D721Med (cell line): ENCODE measurements at regions not wholly inside any gene's neighbourhood (a gene's known extent, or its start where the extent isn't known, plus 50 kb on each side); places are given as distances from the start of the nearest gene placed in this dataset.
"Not testable (repeated sequence)": the region's sequence is repeated elsewhere in the genome, so short reads cannot be mapped to it uniquely, and the experiment has no call there.

Experiments used
- DNase-seq: peaks from one replicate; pipeline ENCODE4 v3.0.0; 2011; ENCODE audit warnings: low spot score; ENCODE audit not compliant: insufficient read length
- FAIRE-seq: peaks from 2 replicates; lab custom pipeline; 2011; peaks lifted over from hg19 to GRCh38; lab: Jason Lieb, UNC
- TF ChIP-seq, protein P1 (sequence below): IDR thresholded peaks from 2 replicates; pipeline ENCODE4 v1.5.1; 2012; ENCODE audit warnings: mild to moderate bottlenecking, control low read depth; ENCODE audit not compliant: insufficient read depth; ENCODE audit errors: missing control alignments

DNA sequence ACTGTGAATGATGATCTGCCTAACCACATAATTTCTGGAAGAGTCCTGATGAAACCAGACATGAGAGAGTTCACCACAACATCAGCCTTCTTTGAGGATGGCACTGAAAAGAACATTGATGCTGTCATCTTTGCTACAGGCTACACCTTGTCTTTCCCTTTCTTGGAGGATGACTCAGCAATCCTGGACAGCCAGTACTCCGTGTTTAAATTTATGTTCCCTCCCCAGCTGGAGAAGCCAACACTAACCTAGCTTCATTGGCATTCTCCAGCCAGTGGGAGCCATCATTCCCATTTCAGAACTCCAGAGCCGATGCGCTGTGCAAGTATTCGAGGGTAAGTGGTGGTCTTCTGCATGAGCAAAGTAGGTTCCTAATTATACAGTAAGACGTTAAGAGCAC lies 164.1 kb upstream of the POGK start:
- TF ChIP-seq, protein P1, sequence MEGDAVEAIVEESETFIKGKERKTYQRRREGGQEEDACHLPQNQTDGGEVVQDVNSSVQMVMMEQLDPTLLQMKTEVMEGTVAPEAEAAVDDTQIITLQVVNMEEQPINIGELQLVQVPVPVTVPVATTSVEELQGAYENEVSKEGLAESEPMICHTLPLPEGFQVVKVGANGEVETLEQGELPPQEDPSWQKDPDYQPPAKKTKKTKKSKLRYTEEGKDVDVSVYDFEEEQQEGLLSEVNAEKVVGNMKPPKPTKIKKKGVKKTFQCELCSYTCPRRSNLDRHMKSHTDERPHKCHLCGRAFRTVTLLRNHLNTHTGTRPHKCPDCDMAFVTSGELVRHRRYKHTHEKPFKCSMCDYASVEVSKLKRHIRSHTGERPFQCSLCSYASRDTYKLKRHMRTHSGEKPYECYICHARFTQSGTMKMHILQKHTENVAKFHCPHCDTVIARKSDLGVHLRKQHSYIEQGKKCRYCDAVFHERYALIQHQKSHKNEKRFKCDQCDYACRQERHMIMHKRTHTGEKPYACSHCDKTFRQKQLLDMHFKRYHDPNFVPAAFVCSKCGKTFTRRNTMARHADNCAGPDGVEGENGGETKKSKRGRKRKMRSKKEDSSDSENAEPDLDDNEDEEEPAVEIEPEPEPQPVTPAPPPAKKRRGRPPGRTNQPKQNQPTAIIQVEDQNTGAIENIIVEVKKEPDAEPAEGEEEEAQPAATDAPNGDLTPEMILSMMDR = no peak
- FAIRE-seq (no peak), DNase-seq (no peak)

DNA sequence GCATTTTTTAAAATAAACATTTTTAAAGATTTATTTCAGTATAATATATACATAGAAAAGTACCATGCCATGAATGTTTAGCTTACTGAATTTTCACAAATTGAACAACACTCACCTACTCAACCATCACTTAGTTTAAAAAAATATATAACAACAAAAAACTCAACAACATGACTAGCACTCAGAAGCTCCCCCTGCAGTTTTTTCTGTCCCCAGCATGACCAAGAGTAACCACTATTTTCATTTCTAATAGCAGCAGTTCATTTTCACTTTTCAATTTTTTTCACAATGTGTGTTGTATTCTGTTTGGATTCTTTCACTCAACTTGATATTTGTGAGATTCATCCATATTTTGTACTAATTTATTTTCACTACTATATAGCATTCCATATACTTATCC lies 162.3 kb upstream of the POGK start:
- no peak for FAIRE-seq
- DNase-seq = no peak
- TF ChIP-seq, protein P1 = no peak

DNA sequence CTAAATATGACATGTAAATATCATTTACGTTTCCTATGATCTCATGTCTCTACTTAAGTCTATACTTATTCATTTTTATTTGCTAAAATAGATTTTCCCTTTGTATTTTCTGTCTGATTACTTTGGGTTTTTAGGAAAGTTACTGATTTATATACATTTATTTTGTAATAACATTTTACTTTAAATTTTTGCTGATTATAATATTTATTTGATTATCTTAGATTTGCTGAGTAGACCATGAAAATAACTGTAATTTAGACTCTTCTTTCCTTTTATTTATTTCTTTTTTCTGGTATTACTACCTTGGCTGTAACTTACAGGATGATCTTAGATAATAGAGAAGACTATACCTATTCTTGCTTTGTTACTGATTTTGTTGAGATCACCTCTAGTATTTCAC lies 159.9 kb upstream of the POGK start:
- DNase-seq (no peak), FAIRE-seq (no peak)
- TF ChIP-seq, protein P1 = no peak

DNA sequence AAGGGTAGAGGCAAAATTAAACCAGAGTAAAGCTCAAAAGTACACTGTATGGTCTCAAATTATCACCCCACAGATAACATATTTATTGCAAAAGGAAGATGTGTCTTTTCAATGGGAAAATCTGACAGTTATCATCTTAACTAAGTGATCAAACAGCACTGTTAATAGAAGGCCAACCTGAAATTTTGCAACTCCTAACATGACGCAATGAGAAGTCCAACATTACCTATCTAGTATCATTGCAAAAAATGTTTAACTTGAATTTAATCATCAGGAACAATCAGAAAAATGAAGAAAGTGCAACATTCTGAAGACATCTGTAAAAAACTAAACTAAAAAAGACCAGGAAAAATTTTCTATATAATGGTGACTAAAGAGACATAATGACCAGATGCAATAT lies 156.7 kb upstream of the POGK start:
- DNase-seq = no peak
- TF ChIP-seq, protein P1 = no peak
- peak; percentile 73 for FAIRE-seq

DNA sequence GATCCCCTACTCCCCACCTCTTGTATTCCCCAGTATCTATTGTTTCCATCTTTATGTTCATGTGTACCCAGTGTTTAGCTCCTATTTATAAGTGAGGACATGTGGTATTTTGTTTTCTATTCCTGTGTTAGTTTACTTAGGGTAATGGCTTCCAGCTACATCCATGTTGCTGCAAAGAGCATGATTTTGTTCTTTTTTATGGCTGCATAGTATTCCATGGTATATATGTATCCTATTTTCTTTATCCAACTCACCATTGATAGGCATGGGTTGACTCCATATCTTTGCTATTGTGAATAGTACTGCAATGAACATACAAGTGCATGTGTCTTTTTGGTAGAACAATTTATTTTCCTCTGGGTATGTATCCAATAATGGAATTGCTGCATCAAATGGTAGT lies 154.6 kb upstream of the POGK start:
- not testable (repeated sequence) for DNase-seq
- FAIRE-seq = peak; percentile 80

DNA sequence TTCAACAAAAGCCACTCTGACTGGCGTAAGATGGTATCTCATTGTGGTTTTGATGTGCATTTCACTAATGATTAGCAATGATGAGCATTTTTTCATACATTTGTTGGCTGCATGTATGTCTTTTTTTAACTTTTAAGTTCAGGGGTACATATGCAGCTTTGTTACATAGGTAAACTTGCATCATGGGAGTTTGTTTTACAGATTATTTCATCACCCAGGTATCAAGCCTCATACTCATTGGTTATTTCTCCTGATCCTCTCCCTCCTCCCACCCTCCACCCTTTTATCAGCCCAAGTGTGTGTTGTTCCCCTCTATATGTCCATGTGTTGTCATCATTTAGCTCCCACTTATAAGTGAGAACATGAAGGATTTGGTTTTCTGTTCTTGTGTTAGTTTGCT lies 154.1 kb upstream of the POGK start:
- no peak for DNase-seq
- TF ChIP-seq, protein P1 = no peak
- no peak for FAIRE-seq

DNA sequence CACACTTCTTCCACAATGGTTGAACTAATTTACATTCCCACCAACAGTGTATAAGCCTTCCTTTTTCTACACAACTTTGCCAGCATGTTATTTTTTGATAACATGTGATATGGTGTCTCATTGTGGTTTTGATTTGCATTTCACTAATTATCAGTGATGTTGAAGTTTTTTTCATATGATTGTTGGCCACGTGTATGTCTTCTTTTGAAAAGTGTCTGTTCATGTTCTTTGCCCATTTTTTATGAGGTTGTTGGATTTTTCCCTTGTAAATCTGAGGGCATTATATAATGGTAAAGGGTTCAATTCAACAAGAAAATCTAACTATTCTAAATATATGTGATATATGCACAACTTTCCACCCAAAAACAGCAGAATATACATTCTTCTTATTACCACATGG lies 153.4 kb upstream of the POGK start:
- peak; percentile 6 for FAIRE-seq
- DNase-seq = not testable (repeated sequence)

DNA sequence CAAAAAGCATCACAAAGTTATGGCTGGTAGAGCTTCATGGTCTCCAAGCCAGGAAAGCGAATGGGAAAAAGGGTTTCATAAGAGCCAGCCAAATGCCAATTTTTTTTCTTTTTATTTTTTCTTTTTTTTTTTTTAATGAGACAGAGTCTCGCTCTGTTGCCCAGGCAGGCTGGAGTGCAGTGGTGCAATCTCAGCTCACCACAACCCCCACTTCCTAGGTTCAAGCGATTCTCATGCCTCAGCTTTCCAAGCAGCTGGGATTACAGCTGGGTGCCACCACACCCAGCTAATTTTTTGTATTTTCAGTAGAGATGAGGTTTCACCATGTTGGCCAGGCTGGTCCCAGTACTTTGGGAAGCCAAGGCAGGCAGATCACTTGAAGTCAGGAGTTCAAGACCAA lies 148.7 kb upstream of the POGK start:
- not testable (repeated sequence) for FAIRE-seq, DNase-seq

DNA sequence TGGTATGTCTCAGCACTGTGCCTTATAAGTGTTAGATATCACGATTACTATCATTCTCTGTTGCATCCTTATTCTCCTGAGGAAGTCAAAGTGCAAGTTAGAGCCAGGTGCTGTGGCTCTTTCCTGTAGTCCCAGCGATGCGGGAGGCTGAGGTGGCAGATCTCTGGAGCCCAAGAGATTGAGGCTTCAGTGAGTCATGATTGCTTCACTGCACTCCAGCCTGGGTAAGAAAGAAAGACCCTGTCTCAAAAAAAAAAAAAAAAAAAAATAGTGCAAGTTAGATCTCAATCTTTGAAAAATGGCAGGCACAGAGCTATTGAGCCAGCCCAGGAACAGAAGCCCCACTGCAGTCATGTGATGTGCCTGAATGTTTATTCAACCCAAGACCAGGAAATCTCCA lies 147.8 kb upstream of the POGK start:
- TF ChIP-seq, protein P1 = no peak
- no peak for DNase-seq
- no peak for FAIRE-seq
